SK-N-SH (cell line): ENCODE measurements at regions not wholly inside any gene's neighbourhood (a gene's known extent, or its start where the extent isn't known, plus 50 kb on each side); places are given as distances from the start of the nearest gene placed in this dataset.

ENCODE experiments used
- CTCF ChIP-seq: fragments of 200-600 bp; sonication (generic); IDR thresholded peaks from 2 replicates; pipeline ENCODE4 v1.6.1; 2017; ENCODE audit warnings: antibody characterized with exemption, mild to moderate bottlenecking, moderate library complexity
- EZH2phosphoT487 ChIP-seq: fragments of 200-600 bp; sonication (generic); IDR thresholded peaks from 2 replicates; pipeline ENCODE4 v1.6.1; 2017; ENCODE audit warnings: low read depth, mixed run types, mild to moderate bottlenecking, antibody characterized with exemption, moderate library complexity, borderline replicate concordance
- JUND ChIP-seq: IDR thresholded peaks from 2 replicates; pipeline ENCODE4 v1.4.0; 2012
- NRF1 ChIP-seq: IDR thresholded peaks from 2 replicates; pipeline ENCODE4 v1.6.1; 2012; ENCODE audit warnings: low read depth, mild to moderate bottlenecking, low read length
- ZBTB33 ChIP-seq: IDR thresholded peaks from 2 replicates; pipeline ENCODE4 v1.4.0; 2012; ENCODE audit warnings: low read depth, borderline replicate concordance

GRCh38 chr4:45385306-45385705, 659.0 kb upstream of the GNPDA2 start:
- TF ChIP-seq ZBTB33 = no peak
- no peak for TF ChIP-seq JUND
- TF ChIP-seq CTCF = no peak
- TF ChIP-seq NRF1 = no peak
- no peak for TF ChIP-seq EZH2phosphoT487
